Hippocampal formation (tissue), 2 donors: ENCODE measurements at regions not wholly inside any gene's neighbourhood (a gene's known extent, or its start where the extent isn't known, plus 50 kb on each side); places are given as distances from the start of the nearest gene placed in this dataset.
"Not testable (repeated sequence)": the region's sequence is repeated elsewhere in the genome, so short reads cannot be mapped to it uniquely, and the experiment has no call there.

Experiments used
- DNase-seq, 2 donors: peaks; one replicate each; lab custom pipeline; 2025; lab: John Stamatoyannopoulos, UW

GRCh38 chr5:36739751-36740221 is 133.4 kb downstream of the SLC1A3 start:
- DNase-seq: peak; percentile 29 to 39

GRCh38 chr5:36740259-36740898 is 134.0 kb downstream of the SLC1A3 start:
- no peak for DNase-seq

GRCh38 chr5:36741128-36741527 is 134.7 kb downstream of the SLC1A3 start:
- no peak for DNase-seq

- DNase-seq: peak in 1 of 2 donors; percentile 38
Measured at GRCh38 chr5:36743891-36744772, 132.4 kb upstream of the NIPBL start.

GRCh38 chr5:36744773-36745589 is 131.6 kb upstream of the NIPBL start:
- DNase-seq: peak; percentile 22 to 53

GRCh38 chr5:36747794-36748193 is 128.8 kb upstream of the NIPBL start:
- DNase-seq: not testable (repeated sequence)

GRCh38 chr5:36751886-36752285 is 124.7 kb upstream of the NIPBL start:
- DNase-seq: no peak

- DNase-seq: no peak
Measured at GRCh38 chr5:36755342-36755741, 121.2 kb upstream of the NIPBL start.

- no peak for DNase-seq
Measured at GRCh38 chr5:36755920-36756488, 120.6 kb upstream of the NIPBL start.

GRCh38 chr5:36756848-36757247 is 119.7 kb upstream of the NIPBL start:
- no peak for DNase-seq

- DNase-seq: no peak
Measured at GRCh38 chr5:36759117-36759516, 117.5 kb upstream of the NIPBL start.

GRCh38 chr5:36763454-36763853 is 113.1 kb upstream of the NIPBL start:
- DNase-seq: no peak

GRCh38 chr5:36765876-36766275 is 110.7 kb upstream of the NIPBL start:
- DNase-seq: no peak

GRCh38 chr5:36766981-36767380 is 109.6 kb upstream of the NIPBL start:
- DNase-seq: no peak

GRCh38 chr5:36768450-36768849 is 108.1 kb upstream of the NIPBL start:
- no peak for DNase-seq

- no peak for DNase-seq
Measured at GRCh38 chr5:36769129-36769770, 107.3 kb upstream of the NIPBL start.

GRCh38 chr5:36770125-36770524 is 106.4 kb upstream of the NIPBL start:
- DNase-seq: no peak

GRCh38 chr5:36772276-36773140 is 104.1 kb upstream of the NIPBL start:
- DNase-seq: no peak

- no peak for DNase-seq
Measured at GRCh38 chr5:36777105-36777757, 99.3 kb upstream of the NIPBL start.

- no peak for DNase-seq
Measured at GRCh38 chr5:36778336-36778735, 98.2 kb upstream of the NIPBL start.
